Fibroblast of lung (primary cell): ENCODE measurements at regions not wholly inside any gene's neighbourhood (a gene's known extent, or its start where the extent isn't known, plus 50 kb on each side); places are given as distances from the start of the nearest gene placed in this dataset.
"Not testable (repeated sequence)": the region's sequence is repeated elsewhere in the genome, so short reads cannot be mapped to it uniquely, and the experiment has no call there.

Experiments used
- DNase-seq, 2 donors: peaks; one replicate each; pipeline versions ENCODE4 v3.0.0 to v3.0.0-alpha.2; 2010; ENCODE audit warnings: low read depth in 2 of 2
- H2AFZ ChIP-seq: 2 replicates; pipeline ENCODE4 v1.5.1; 2012; ENCODE audit warnings: low read length, control low read depth, inconsistent platforms
- H3K27ac ChIP-seq: 2 replicates; pipeline ENCODE4 v1.5.1; 2011; ENCODE audit warnings: low read length, control low read depth; ENCODE audit not compliant: insufficient read depth
- H3K27me3 ChIP-seq: 2 replicates; pipeline ENCODE4 v1.5.1; 2011; ENCODE audit warnings: mild to moderate bottlenecking, low read length; ENCODE audit not compliant: control insufficient read depth, insufficient read depth
- H3K36me3 ChIP-seq: 2 replicates; pipeline ENCODE4 v1.5.1; 2011; ENCODE audit warnings: low read length; ENCODE audit not compliant: control insufficient read depth, insufficient read depth
- H3K4me1 ChIP-seq: 2 replicates; pipeline ENCODE4 v1.5.1; 2011; ENCODE audit warnings: low read length; ENCODE audit not compliant: control insufficient read depth, insufficient read depth; ENCODE audit errors: extremely low read depth
- H3K4me2 ChIP-seq: 2 replicates; pipeline ENCODE4 v1.5.1; 2011; ENCODE audit warnings: low read length, control low read depth; ENCODE audit not compliant: insufficient read depth; ENCODE audit errors: extremely low read depth
- H3K4me3 ChIP-seq, 4 experiments: fragments of 200-600 bp in 1 of 4; sonication (generic) in 1 of 4; replicated peaks in 1 of 4; 2 replicates each; pipeline ENCODE4 v1.5.1; 2011 to 2016; ENCODE audit warnings: low read length in 4 of 4, low read depth in 3 of 4, mild to moderate bottlenecking in 3 of 4, control low read depth in 2 of 4, inconsistent platforms in 1 of 4, mixed read lengths in 1 of 4; ENCODE audit not compliant: insufficient read depth in 1 of 4; ENCODE audit errors: control extremely low read depth in 1 of 4
- H3K79me2 ChIP-seq: 2 replicates; pipeline ENCODE4 v1.5.1; 2012; ENCODE audit warnings: mild to moderate bottlenecking, low read length, inconsistent platforms; ENCODE audit not compliant: control insufficient read depth, insufficient read depth
- H3K9ac ChIP-seq: 2 replicates; pipeline ENCODE4 v1.5.1; 2011; ENCODE audit warnings: mild to moderate bottlenecking, low read length, control low read depth; ENCODE audit not compliant: insufficient read depth
- H3K9me3 ChIP-seq: 2 replicates; pipeline ENCODE4 v1.5.1; 2012; ENCODE audit warnings: low read depth, low read length; ENCODE audit not compliant: control insufficient read depth, insufficient read depth
- H4K20me1 ChIP-seq: 2 replicates; pipeline ENCODE4 v1.5.1; 2011; ENCODE audit warnings: low read length; ENCODE audit not compliant: control insufficient read depth, insufficient read depth; ENCODE audit errors: extremely low read depth
- CTCF ChIP-seq, 2 donors: IDR thresholded peaks in 1 of 2; conservative IDR thresholded peaks in 1 of 2; 1 replicate in 1 of 2; 2 replicates in 1 of 2; pipeline ENCODE4 v1.5.1; 2011 to 2012; ENCODE audit warnings: low read length in 2 of 2, control low read depth in 1 of 2, inconsistent platforms in 1 of 2, low read depth in 1 of 2, mild to moderate bottlenecking in 1 of 2
- EZH2 ChIP-seq: IDR thresholded peaks from 2 replicates; pipeline ENCODE4 v1.5.1; 2012; ENCODE audit warnings: low read length, control low read depth, mild to moderate bottlenecking; ENCODE audit errors: missing control alignments

- Histone ChIP-seq H2AFZ (no peak overlapping the region), H3K4me2 (no peak overlapping the region), H3K27me3 (no peaks in the 10 kb centered on the region), H3K4me1 (no peaks in the 10 kb centered on the region), H3K36me3 (no peaks in the 10 kb centered on the region), H4K20me1 (no peaks in the 10 kb centered on the region), H3K4me3 (no peak overlapping the region), H3K27ac (no peak overlapping the region), H3K9ac (no peak overlapping the region), H3K79me2 (no peaks in the 10 kb centered on the region), H3K9me3 (no peaks in the 10 kb centered on the region)
- DNase-seq: no peak
- no peak for TF ChIP-seq CTCF (conservative IDR thresholded peaks at IDR 0.05 in 1 of 2, IDR thresholded peaks at IDR 0.05 in 1 of 2; ENCODE audit: low read depth in 1 of 2, low read length in 2 of 2)
- no peak for TF ChIP-seq EZH2
Observed at GRCh38 chr10:65172249-65172648, 1651.0 kb downstream of the REEP3 start.

- Histone ChIP-seq H3K27me3 (no peaks in the 10 kb centered on the region), H2AFZ (no peak overlapping the region), H3K79me2 (no peaks in the 10 kb centered on the region), H4K20me1 (no peaks in the 10 kb centered on the region), H3K4me2 (no peak overlapping the region), H3K27ac (no peak overlapping the region), H3K9ac (no peak overlapping the region), H3K4me1 (no peaks in the 10 kb centered on the region), H3K4me3 (no peak overlapping the region), H3K36me3 (no peaks in the 10 kb centered on the region), H3K9me3 (no peaks in the 10 kb centered on the region)
- no peak for TF ChIP-seq EZH2
- no peak for TF ChIP-seq CTCF (conservative IDR thresholded peaks at IDR 0.05 in 1 of 2, IDR thresholded peaks at IDR 0.05 in 1 of 2; ENCODE audit: low read depth in 1 of 2, low read length in 2 of 2)
- no peak for DNase-seq
Observed at GRCh38 chr10:65176994-65177393, 1655.8 kb downstream of the REEP3 start.

GRCh38 chr10:65183236-65183635, 1662.0 kb downstream of the REEP3 start:
- Histone ChIP-seq H3K9me3 (no peaks in the 10 kb centered on the region), H2AFZ (no peak overlapping the region), H3K79me2 (no peaks in the 10 kb centered on the region), H3K36me3 (no peaks in the 10 kb centered on the region), H3K4me1 (no peaks in the 10 kb centered on the region), H3K27ac (no peak overlapping the region), H3K4me3 (no peak overlapping the region), H3K9ac (no peak overlapping the region), H4K20me1 (no peaks in the 10 kb centered on the region), H3K4me2 (no peak overlapping the region), H3K27me3 (no peaks in the 10 kb centered on the region)
- TF ChIP-seq EZH2 (no peak), CTCF (conservative IDR thresholded peaks at IDR 0.05 in 1 of 2, IDR thresholded peaks at IDR 0.05 in 1 of 2; ENCODE audit: low read depth in 1 of 2, low read length in 2 of 2) (no peak)
- no peak for DNase-seq

GRCh38 chr10:65186668-65187067, 1665.5 kb downstream of the REEP3 start:
- H3K4me3 ChIP-seq, H3K36me3 ChIP-seq, DNase-seq, H3K9ac ChIP-seq, H3K4me1 ChIP-seq, H3K27ac ChIP-seq, H3K79me2 ChIP-seq, H3K9me3 ChIP-seq, H3K27me3 ChIP-seq, H3K4me2 ChIP-seq, H2AFZ ChIP-seq, H4K20me1 ChIP-seq: not testable (repeated sequence)
